ENCODE measurements at regions not wholly inside any gene's neighbourhood (a gene's known extent, or its start where the extent isn't known, plus 50 kb on each side); places are given as distances from the start of the nearest gene placed in this dataset.

- Histone ChIP-seq H3K4me3 (no peak overlapping the region), H3K36me3 (ENCODE audit: low read depth) (no peaks in the 10 kb centered on the region), H3K4me1 (ENCODE audit: low read depth) (no peaks in the 10 kb centered on the region), H3K9me3 (no peaks in the 10 kb centered on the region)
- intact Hi-C loops (cut with DNase I, micrococcal nuclease), result loop anchor here in 1 of 2 donors (10.0 kb wide), 1 partner anchor 246 kb away; no protein-coding TSS in a partner anchor
- TF ChIP-seq, protein P1, sequence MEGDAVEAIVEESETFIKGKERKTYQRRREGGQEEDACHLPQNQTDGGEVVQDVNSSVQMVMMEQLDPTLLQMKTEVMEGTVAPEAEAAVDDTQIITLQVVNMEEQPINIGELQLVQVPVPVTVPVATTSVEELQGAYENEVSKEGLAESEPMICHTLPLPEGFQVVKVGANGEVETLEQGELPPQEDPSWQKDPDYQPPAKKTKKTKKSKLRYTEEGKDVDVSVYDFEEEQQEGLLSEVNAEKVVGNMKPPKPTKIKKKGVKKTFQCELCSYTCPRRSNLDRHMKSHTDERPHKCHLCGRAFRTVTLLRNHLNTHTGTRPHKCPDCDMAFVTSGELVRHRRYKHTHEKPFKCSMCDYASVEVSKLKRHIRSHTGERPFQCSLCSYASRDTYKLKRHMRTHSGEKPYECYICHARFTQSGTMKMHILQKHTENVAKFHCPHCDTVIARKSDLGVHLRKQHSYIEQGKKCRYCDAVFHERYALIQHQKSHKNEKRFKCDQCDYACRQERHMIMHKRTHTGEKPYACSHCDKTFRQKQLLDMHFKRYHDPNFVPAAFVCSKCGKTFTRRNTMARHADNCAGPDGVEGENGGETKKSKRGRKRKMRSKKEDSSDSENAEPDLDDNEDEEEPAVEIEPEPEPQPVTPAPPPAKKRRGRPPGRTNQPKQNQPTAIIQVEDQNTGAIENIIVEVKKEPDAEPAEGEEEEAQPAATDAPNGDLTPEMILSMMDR (IDR thresholded peaks at IDR 0.05), result no peak
- ATAC-seq, result no peak
- no peak for DNase-seq
Measured at GRCh38 chr7:25060487-25061055, 64.5 kb downstream of the CYCS start.

GRCh38 chr7:25059576-25059975 is 65.5 kb downstream of the CYCS start:
- intact Hi-C loops (cut with DNase I, micrococcal nuclease), result no loop called here
- no peak overlapping the region for H3K4me3 ChIP-seq
- TF ChIP-seq, protein P1 (IDR thresholded peaks at IDR 0.05), result no peak
- H3K9me3 ChIP-seq, result no peaks in the 10 kb centered on the region
- no peaks in the 10 kb centered on the region for H3K4me1 ChIP-seq (ENCODE audit: low read depth)
- no peaks in the 10 kb centered on the region for H3K36me3 ChIP-seq (ENCODE audit: low read depth)
- ATAC-seq (no peak), DNase-seq (no peak)

- Histone ChIP-seq H3K4me1 (ENCODE audit: low read depth) (no peaks in the 10 kb centered on the region), H3K4me3 (no peak overlapping the region), H3K9me3 (no peaks in the 10 kb centered on the region), H3K36me3 (ENCODE audit: low read depth) (no peaks in the 10 kb centered on the region)
- DNase-seq (no peak), ATAC-seq (no peak)
- TF ChIP-seq, protein P1 (IDR thresholded peaks at IDR 0.05), result no peak
- intact Hi-C loops (cut with DNase I, micrococcal nuclease), result no loop called here
Measured at GRCh38 chr7:25056368-25056767, 68.7 kb downstream of the CYCS start.

GRCh38 chr7:25055520-25056220 is 69.4 kb downstream of the CYCS start:
- H3K4me1 ChIP-seq (ENCODE audit: low read depth), result no peaks in the 10 kb centered on the region
- H3K36me3 ChIP-seq (ENCODE audit: low read depth), result no peaks in the 10 kb centered on the region
- DNase-seq, result no peak
- TF ChIP-seq, protein P1 (IDR thresholded peaks at IDR 0.05), result no peak
- no peak for ATAC-seq
- no peak overlapping the region for H3K4me3 ChIP-seq
- no peaks in the 10 kb centered on the region for H3K9me3 ChIP-seq
- intact Hi-C loops (cut with DNase I, micrococcal nuclease), result no loop called here

DNA sequence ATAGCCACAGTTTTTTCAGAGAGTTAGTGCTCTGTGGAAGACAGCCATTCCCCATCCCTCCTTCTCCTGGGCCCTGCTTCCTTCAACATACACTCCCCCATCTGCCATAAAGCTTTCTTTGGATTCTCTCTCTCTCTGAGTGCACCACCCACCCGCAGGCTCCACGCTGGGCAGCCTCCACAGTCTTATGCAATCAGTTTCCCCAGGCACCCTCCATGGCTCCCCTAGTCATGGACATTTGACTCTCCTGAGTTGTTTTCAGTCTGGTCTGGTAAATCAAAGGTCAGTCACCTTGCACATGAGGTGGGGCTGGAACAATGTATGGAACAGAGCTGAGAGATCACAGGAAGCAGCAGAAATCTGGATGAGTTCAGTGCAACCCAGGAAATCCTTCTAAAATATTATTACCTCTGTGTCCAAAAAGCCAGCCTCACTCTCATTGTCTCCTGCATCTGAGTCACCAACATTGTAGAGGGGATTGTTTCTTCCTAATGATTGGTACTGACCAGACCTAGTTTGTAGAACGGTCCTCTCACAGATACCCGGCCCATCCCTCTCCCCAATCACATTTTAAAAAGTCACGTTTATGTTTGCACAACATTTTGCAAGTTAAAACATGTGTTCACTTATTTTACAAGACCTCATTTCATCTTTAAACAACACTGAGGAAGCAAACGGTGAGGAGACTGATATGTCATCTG is 70.1 kb downstream of the CYCS start:
- no peaks in the 10 kb centered on the region for H3K4me1 ChIP-seq (ENCODE audit: low read depth)
- no peaks in the 10 kb centered on the region for H3K36me3 ChIP-seq (ENCODE audit: low read depth)
- ATAC-seq, result no peak
- no peak overlapping the region for H3K4me3 ChIP-seq
- intact Hi-C loops (cut with DNase I, micrococcal nuclease), result no loop called here
- no peaks in the 10 kb centered on the region for H3K9me3 ChIP-seq
- DNase-seq, result no peak
- TF ChIP-seq, protein P1 (IDR thresholded peaks at IDR 0.05), result no peak
